GM18505 (cell line): ENCODE measurements at regions not wholly inside any gene's neighbourhood (a gene's known extent, or its start where the extent isn't known, plus 50 kb on each side); places are given as distances from the start of the nearest gene placed in this dataset.

ENCODE experiments used
- ATAC-seq: cut with Tn5 transposase; IDR thresholded peaks from one replicate; pipeline ENCODE4 v1.9.1; 2021; ENCODE audit not compliant: unreplicated experiment
- POLR2A ChIP-seq: IDR thresholded peaks from 4 replicates; pipeline ENCODE4 v1.6.1; 2011; ENCODE audit warnings: borderline replicate concordance; ENCODE audit not compliant: insufficient read depth, insufficient read length; ENCODE audit errors: extremely low read depth

DNA sequence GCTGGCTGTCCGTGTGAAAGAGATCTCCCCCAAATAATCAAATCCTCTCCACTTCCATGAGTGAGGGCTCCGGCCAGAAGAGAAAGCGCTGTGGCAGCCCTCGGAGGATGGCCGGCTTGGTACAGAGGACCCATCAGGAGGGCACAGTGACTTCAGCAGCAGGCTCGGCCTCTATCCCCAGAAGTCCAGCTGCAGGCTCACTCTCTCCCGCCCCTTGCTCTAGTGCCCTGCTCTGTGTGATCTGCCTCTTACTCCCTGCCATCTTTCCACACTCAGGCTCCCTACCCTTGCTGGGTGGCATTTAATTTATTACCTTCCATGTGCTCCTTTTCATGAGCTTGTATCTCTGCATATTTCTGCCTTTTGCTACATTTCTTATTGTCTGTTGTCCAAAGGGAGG, 129.7 kb downstream of the SPATA19 start:
- ATAC-seq: no peak
- no peak for TF ChIP-seq POLR2A

DNA sequence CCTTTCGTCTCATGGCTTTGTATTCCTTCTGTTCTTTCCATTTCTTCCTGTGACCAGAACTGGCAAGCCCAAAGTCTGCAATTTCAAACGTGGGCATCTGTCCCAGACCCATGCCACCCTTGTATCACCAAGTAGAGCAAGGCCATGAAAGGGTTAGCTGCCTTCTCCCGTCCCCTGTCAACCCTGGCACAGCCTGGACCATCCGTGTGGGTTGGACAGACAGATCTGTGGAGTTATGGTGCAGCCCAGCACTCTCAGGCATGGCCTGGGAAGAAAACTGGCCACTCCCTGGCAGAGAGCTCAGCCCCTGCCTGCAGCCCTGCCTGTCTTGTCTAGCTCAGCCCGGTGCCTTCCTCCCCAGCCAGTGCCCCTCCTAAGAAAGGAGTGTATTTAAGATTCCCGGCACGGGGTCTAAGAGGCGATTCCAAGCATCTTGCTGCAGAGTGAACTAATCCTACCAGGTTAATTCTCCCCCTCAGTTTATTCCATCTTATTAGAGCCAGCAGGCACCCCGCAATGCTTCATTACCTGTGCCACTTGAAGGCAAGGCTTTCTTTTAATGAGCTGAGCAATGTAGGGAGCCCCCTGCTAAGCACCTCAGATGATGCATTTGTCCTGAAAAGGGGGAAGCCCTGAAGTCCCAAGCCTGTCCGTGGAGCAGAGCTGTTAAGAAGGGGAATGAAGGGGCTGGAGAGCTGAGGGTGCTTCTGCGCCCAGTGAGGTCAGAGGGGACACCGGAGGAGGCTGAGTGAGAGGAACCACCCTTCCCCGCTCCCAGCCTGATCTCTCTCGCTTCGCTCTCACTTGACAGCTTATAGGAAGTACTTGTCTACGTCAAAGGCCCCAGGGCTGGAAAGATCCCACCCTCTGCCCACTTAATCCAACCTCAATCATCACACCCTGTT, 130.6 kb downstream of the SPATA19 start:
- ATAC-seq: no peak
- no peak for TF ChIP-seq POLR2A

DNA sequence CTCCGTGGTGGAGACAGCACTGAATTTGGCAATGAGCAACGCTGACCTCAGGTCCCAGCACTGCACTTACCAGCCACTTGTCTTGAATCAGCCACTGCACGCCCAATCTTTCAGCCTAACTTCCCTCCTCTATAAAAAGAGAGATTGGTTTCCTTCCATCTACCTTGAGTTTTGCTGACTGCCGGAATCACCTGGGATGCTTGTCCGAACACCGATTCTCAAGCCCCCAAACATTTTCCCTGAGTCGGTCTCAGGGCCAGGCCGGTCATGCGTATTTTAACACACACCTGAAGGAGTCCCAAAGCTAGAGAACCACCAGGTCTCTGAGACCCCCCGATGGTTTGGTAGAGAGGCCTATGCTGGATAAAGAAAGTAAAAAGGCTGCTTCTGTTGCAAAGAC, 131.5 kb downstream of the SPATA19 start:
- ATAC-seq: no peak
- no peak for TF ChIP-seq POLR2A

DNA sequence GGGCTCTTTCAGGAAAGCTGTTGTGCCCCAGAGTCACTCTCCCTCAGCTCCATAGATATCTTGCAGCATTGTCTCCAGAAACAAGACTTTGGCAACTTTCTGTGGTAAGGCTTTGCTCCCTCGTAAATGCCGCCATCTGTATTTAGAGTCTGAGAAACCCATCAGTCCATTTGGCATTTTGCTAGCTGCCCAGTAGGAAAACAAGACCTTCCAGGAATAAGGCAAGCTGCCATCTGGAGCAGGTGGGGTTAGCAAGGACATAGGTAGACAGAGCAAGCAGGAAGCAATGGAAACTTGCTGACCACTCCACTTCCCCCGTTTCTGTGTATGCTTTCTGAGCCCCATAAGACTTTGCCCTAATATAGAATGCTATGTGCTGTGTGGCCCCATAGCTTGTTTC, 131.9 kb downstream of the SPATA19 start:
- ATAC-seq: no peak
- TF ChIP-seq POLR2A: no peak

DNA sequence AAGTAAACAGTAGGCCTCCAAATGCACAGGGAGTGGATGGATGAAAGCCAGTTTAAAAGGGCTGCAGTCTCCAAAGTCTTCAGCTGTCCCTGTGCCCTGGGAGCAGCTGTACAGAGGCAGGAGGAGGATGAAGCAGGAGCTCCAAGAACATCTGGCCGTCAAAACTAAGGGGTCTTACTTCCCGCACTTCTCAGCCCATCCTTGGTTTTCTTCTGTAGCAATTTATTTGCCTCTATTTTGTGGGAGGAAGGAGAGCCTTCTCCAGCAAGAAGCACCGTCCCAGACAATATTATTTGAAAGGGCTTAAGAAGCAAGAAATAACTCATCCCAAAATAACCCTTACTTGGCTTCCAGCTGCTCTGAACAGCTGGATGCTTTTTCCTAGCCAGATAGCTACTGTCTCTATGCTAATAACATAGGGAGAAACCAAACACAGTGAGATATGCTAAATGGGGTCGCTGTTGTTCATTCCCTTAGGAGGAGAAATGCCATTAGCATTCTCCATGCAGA, 133.2 kb downstream of the SPATA19 start:
- ATAC-seq: no peak
- no peak for TF ChIP-seq POLR2A

DNA sequence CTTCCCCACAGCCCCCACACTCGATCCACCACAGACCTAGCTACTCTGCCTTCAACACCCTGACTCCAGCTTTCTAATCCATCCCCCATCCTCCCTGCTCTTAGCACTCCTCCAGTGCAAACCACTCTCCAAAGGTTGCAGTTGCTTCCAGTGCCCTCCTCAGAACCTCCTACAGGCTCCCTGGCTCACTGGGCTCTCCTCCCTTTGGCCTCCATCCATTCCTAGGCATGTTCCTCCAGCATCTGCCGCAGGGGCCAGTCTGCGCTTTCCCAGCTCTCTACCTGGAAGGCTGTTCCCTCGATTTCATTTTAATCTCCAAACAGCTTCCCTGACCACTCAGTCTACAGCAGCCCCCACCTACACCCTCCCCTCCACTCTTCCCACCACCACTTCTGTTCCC, 133.8 kb downstream of the SPATA19 start:
- TF ChIP-seq POLR2A: no peak
- no peak for ATAC-seq

DNA sequence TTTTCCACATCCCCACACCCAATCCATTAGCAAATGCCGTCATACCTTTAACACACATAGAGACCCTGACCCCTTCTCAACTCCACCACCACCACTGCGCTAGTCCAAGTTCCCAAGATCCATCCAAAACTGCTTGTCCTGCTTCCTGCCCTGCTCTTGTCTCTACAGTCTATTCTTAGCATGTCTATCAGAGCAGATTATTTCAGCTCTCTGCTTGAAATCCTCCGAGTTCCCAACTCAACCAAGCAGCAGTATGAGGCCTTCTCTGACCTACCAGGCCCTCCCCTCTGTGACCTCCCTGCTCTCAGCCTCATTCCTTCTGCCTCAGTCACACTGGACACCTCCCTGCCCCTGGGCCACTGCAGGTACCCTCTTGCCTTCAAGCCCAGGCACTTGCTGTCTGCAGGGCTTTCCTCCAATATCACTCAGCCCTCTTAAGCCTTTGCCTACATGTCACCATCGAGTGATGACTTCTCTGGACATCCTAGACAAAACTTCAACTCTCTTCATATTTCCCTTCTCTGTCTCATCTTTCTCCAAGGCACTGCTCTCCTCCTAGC, 134.6 kb downstream of the SPATA19 start:
- no peak for ATAC-seq
- TF ChIP-seq POLR2A: no peak

DNA sequence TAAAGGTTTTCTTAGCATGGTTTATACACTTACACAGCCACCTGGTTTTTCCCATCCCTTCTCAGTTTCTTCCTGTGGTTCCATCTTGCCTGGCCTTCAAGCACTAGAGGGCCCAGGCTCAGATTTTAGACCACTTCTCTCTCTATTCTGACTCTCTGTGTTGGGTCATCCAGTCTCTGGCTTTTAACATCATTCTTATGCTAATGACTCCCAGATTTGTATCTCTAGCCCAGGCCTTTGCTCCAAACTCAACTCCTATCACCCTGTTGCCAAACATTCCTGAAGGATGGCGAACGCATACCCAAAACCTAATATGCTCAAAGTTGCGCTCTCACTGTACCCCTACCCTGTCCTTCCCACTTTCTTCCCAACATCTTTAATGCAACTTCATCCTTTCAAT, 135.1 kb downstream of the SPATA19 start:
- TF ChIP-seq POLR2A: no peak

DNA sequence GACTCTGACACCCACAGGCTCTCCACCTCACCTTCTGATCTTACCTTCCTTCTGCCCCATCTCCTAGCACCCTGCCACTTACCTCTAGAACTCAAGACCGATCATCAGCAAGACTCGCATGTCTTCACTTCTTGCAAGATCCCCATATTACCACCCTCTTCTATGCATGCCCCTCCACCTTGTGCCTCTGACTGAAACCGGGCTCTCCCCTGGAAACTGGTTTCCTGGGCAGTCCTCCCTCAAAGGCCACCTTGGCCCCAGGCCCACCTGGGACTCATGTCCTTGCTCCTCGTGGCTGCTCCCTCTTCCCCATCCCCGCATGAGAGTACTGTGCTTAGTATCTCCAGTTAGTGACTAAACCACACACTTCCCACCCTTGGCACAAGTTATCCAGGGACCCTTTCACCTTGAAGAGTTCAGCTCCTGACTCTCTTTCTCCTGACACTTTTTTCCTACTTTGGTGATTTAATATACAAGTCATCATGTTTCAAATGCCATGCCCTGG, 136.7 kb downstream of the SPATA19 start:
- TF ChIP-seq POLR2A: no peak

More for the DNA sequence above, 135.1 kb downstream of the SPATA19 start:
- ATAC-seq: no peak

DNA sequence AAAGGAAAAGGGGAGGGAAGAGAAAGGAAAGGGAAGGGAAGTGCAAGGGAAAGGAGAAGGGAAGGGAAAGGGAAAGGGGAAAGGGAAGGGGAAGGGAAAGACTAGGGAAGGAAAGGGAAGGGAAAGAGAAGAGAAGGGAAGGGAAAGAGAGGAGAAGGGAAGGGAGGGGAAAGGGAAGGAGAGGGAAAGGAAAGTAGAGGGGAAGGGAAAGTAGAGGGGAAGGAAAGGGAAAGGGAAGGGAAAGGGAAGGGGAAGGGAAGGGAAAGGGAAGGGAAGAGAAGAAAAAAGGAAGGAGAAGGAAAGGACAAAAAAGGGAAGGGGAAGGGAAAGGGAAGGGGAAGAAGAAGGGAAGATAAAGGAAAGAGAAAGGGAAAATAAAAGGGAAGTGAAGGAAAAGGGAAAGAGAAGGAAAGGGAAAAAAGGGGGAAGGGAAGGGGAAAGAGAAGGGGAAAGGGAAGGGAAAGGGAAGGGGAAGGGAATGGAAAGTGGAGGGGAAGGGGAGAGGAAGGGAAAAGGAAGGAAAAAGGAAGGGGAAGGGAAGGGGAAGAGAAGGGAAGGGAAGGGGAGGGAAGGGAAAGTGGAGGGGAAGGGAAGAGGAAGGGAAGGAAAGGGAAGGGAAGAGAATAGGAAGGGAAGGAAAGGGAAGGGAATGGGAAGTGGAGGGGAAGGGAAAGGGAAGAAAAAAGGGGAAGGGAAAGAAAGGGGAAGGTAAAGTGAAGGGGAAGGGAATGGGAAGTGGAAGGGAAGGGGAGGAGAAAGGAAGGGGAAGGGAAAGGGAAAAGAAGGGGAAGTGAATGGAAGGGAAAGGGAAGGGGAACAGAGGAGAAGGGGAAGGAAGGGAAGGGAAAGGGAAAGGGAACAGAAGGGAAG, 138.2 kb downstream of the SPATA19 start:
- TF ChIP-seq POLR2A: no peak

More for the DNA sequence above, 136.7 kb downstream of the SPATA19 start:
- ATAC-seq: no peak

DNA sequence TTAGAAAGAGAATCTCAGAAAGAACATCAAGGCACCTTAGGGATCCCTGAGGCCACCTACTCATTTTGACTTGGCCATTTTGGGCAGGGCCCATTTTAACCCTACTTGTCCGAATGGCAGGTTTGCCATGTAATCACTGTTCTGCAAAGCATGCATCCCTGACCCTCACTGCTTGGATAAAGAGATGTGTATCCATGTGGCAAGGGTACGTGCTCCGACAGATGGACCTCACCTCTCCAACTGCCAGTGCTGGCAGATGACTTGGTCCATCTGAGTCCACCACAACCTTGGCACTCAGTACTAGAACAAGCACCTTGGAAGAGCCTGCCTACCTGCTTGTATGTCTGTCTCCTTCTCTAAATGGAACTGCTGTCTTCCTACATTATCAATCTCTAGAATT, 139.4 kb downstream of the SPATA19 start:
- no peak for TF ChIP-seq POLR2A
- no peak for ATAC-seq

More for the DNA sequence above, 138.2 kb downstream of the SPATA19 start:
- no peak for ATAC-seq

DNA sequence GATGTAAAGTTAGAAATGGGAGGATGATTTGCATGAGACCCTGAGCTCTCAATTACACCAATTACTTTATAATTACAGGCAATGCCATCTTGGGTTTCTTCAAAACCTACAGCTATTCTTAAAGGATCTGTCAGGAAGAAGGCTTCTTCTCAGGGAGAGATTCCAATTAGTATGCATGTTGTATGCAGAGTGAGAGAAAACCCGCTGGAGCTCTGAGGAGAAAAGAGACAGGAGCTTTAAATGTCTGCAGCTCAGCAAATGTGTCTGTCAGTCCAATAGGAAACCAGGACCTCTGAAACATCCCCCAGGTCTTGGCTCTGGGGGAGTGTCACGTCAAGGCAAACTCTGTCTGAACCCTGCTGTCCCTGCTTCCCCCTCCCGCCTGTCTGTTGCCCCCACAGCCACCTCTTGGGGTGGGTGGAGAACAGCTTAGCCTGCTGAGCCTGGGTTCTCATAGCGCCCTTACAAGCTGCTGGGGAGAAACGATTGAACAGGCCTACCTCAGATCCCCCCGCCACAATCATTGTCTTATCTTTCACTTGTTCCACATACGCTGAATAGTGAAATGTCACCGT, 140.2 kb downstream of the SPATA19 start:
- ATAC-seq: no peak
- no peak for TF ChIP-seq POLR2A

DNA sequence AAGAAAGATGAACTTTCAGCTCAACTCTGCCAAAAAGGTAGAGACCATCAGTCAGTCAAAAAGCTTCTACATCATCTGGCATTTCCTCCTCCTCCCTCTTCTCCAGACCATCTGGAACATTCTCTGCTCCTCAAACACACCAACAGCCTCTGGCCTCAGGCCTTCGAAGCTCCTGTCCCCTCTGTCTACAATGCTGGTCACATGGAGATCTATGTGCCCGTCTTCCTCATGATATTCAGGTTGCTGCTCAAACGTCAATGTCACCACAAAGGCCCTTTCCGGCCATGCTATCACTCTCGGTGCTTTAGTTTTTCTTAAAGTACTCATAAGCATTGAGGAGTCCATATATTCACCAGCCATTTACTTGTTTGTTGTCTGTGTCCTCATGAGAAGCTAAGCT, 146.2 kb downstream of the SPATA19 start:
- TF ChIP-seq POLR2A: no peak
- ATAC-seq: no peak

DNA sequence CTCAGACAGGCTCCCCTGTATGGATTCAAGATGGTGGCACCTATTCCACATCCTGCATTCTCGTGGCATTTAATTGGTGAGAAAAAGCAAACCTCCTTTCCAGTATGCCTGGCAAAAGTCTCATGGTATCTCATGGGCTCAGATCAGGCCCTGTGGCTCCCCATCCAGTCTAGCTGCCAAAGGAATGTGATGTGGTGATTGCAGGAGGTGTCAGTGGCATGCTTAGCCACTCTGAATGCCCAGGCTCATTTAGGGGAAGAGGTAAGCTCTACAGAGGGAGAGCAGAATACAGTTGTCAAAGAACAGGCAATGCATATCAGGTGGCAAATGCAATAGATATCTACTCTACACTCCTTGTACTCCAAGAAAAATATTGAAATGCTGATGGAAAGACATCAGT, 146.7 kb downstream of the SPATA19 start:
- no peak for TF ChIP-seq POLR2A
- no peak for ATAC-seq
